B cell (primary cell): ENCODE measurements at regions not wholly inside any gene's neighbourhood (a gene's known extent, or its start where the extent isn't known, plus 50 kb on each side); places are given as distances from the start of the nearest gene placed in this dataset.
"Not testable (repeated sequence)": the region's sequence is repeated elsewhere in the genome, so short reads cannot be mapped to it uniquely, and the experiment has no call there.

Experiments used
- ATAC-seq: fragments of 200-7000 bp; cut with Tn5 transposase; one replicate; pipeline ENCODE4 v1.10.0; 2021; ENCODE audit warnings: low read depth, mild to moderate bottlenecking, moderate number of reproducible peaks, moderate library complexity
- CTCF ChIA-PET: fragments of 350-600 bp; sonication (Branson Sonifier 250); formaldehyde crosslinking; loops from one replicate; lab custom pipeline; 2021; ENCODE audit warnings: antibody characterized with exemption, inconsistent platforms; lab: Charles Lee
- POLR2A ChIA-PET: fragments of 350-600 bp; sonication (Branson Sonifier 250); formaldehyde crosslinking; loops from one replicate; lab custom pipeline; 2021; ENCODE audit warnings: antibody characterized with exemption; lab: Charles Lee
- DNase-seq: peaks from one replicate; pipeline ENCODE4 v3.0.0; 2013
- H2AFZ ChIP-seq: 2 replicates; pipeline ENCODE4 v1.6.1; 2012; ENCODE audit warnings: mild to moderate bottlenecking, low read depth, low read length; ENCODE audit not compliant: insufficient read depth, poor library complexity, severe bottlenecking
- H3K27ac ChIP-seq, 2 donors: 1 replicate in 1 of 2; 2 replicates in 1 of 2; pipeline ENCODE4 v1.5.1; 2012 to 2013; ENCODE audit warnings: low read length in 2 of 2, mild to moderate bottlenecking in 2 of 2, moderate library complexity in 1 of 2
- H3K27me3 ChIP-seq, 4 experiments: fragments of 200-600 bp in 1 of 4; sonication (generic) in 1 of 4; replicated peaks in 1 of 4; 1 replicate in 2 of 4; 2 replicates in 2 of 4; pipeline versions ENCODE4 v1.6.1 to v1.7.0; 2013 to 2016; ENCODE audit warnings: low read length in 3 of 4, mild to moderate bottlenecking in 2 of 4, mixed read lengths in 1 of 4, moderate library complexity in 1 of 4; ENCODE audit not compliant: insufficient read depth in 4 of 4, control insufficient read depth in 3 of 4; ENCODE audit errors: control extremely low read depth in 1 of 4
- H3K36me3 ChIP-seq, 2 experiments: replicated peaks in 1 of 2; 1 replicate in 1 of 2; 2 replicates in 1 of 2; pipeline versions ENCODE4 v1.6.1 to v1.7.1; 2013; ENCODE audit warnings: low read length in 1 of 2; ENCODE audit not compliant: insufficient read depth in 2 of 2, control insufficient read depth in 1 of 2; ENCODE audit errors: control extremely low read depth in 1 of 2, extremely low read depth in 1 of 2
- H3K4me1 ChIP-seq, 2 donors: fragments of 200-600 bp in 1 of 2; sonication (generic) in 1 of 2; 1 replicate in 1 of 2; 2 replicates in 1 of 2; pipeline versions ENCODE4 v1.5.1 to v1.6.1; 2013 to 2017; ENCODE audit warnings: low read length in 2 of 2; ENCODE audit not compliant: control insufficient read depth in 2 of 2, insufficient read depth in 2 of 2
- H3K4me2 ChIP-seq: replicated peaks from 2 replicates; pipeline ENCODE3; 2012; ENCODE audit warnings: mild to moderate bottlenecking, low read depth, low read length; ENCODE audit not compliant: poor library complexity, severe bottlenecking
- H3K4me3 ChIP-seq, 5 experiments: fragments of 200-600 bp in 1 of 5; sonication (generic) in 1 of 5; 1 replicate in 3 of 5; 2 replicates in 2 of 5; pipeline versions ENCODE4 v1.5.1 to v1.7.0; 2011 to 2016; ENCODE audit warnings: low read length in 4 of 5, mild to moderate bottlenecking in 4 of 5, low read depth in 2 of 5, control low read depth in 1 of 5, moderate library complexity in 1 of 5; ENCODE audit not compliant: insufficient read depth in 1 of 5; ENCODE audit errors: control extremely low read depth in 1 of 5, extremely low read depth in 1 of 5
- H3K79me2 ChIP-seq: fragments of 200-600 bp; sonication (generic); one replicate; pipeline ENCODE4 v1.6.0; 2016; ENCODE audit warnings: low read length; ENCODE audit not compliant: control insufficient read depth, insufficient read depth
- H3K9ac ChIP-seq: fragments of 200-600 bp; sonication (generic); 2 replicates; pipeline ENCODE4 v1.6.1; 2017; ENCODE audit warnings: mild to moderate bottlenecking, low read length, moderate library complexity
- H3K9me3 ChIP-seq, 3 donors: one replicate each; pipeline versions ENCODE4 v1.6.1 to v1.7.1; 2013; ENCODE audit warnings: low read length in 2 of 3; ENCODE audit not compliant: control insufficient read depth in 2 of 3, insufficient read depth in 1 of 3; ENCODE audit errors: control extremely low read depth in 1 of 3
- H4K20me1 ChIP-seq: 2 replicates; pipeline ENCODE4 v1.6.0; 2012; ENCODE audit warnings: mild to moderate bottlenecking, low read length; ENCODE audit not compliant: insufficient read depth, control insufficient read depth, poor library complexity, severe bottlenecking
- H3K27ac Mint-ChIP-seq: one replicate; pipeline ENCODE4 v1.8.0; 2021; ENCODE audit warnings: mixed read lengths
- H3K27me3 Mint-ChIP-seq: one replicate; pipeline ENCODE4 v1.8.0; 2021; ENCODE audit warnings: mixed read lengths
- H3K4me1 Mint-ChIP-seq: one replicate; pipeline ENCODE4 v1.8.0; 2021; ENCODE audit warnings: mixed read lengths
- H3K4me3 Mint-ChIP-seq: one replicate; pipeline ENCODE4 v1.8.0; 2021; ENCODE audit warnings: mixed read lengths
- H3K9me3 Mint-ChIP-seq: one replicate; pipeline ENCODE4 v1.8.0; 2022; ENCODE audit warnings: mixed read lengths; ENCODE audit not compliant: insufficient read depth
- WGBS: methylation state at CpG from one replicate; pipeline ENCODE4 v1.1.5; 2013; ENCODE audit warnings: missing lambda C conversion rate; ENCODE audit not compliant: insufficient coverage; 5-methylcytosine and 5-hydroxymethylcytosine counted together
- intact Hi-C: fragments of 100-400 bp; cut with micrococcal nuclease; formaldehyde crosslinking; loops from one replicate; pipeline ENCODE4 v1.10.0; 2022

GRCh38 chr21:9572782-9573181 is 948.6 kb upstream of the TPTE start:
- H3K27me3 Mint-ChIP-seq, DNase-seq, ATAC-seq, H2AFZ ChIP-seq, intact Hi-C loops, H3K4me1 ChIP-seq, H3K4me1 Mint-ChIP-seq, H3K4me2 ChIP-seq, H3K27ac ChIP-seq, H3K27ac Mint-ChIP-seq, POLR2A ChIA-PET, H3K9ac ChIP-seq, H3K9me3 Mint-ChIP-seq, H3K4me3 Mint-ChIP-seq, H3K4me3 ChIP-seq, H3K36me3 ChIP-seq, CTCF ChIA-PET, H3K79me2 ChIP-seq, H4K20me1 ChIP-seq, H3K27me3 ChIP-seq: not testable (repeated sequence)
- H3K9me3 ChIP-seq: peaks cover 0 to 13% (median 0%) of the 10 kb centered on the region in 3 donors
- no CpG with 5 or more reads among the region's 1 CpG for WGBS

- H4K20me1 ChIP-seq, H3K4me2 ChIP-seq, POLR2A ChIA-PET, H3K4me3 ChIP-seq, DNase-seq, intact Hi-C loops, H3K36me3 ChIP-seq, H3K4me3 Mint-ChIP-seq, H3K27me3 ChIP-seq, CTCF ChIA-PET, H3K9me3 Mint-ChIP-seq, H3K4me1 Mint-ChIP-seq, H3K79me2 ChIP-seq, H3K27me3 Mint-ChIP-seq, H3K4me1 ChIP-seq, H3K27ac Mint-ChIP-seq, ATAC-seq, H2AFZ ChIP-seq, H3K27ac ChIP-seq, H3K9ac ChIP-seq: not testable (repeated sequence)
- no CpG with 5 or more reads among the region's 1 CpG for whole genome bisulfite sequencing
- H3K9me3 ChIP-seq: peaks cover 0 to 13% (median 0%) of the 10 kb centered on the region in 3 donors
Observed at GRCh38 chr21:9573528-9573927, 947.9 kb upstream of the TPTE start.

DNA sequence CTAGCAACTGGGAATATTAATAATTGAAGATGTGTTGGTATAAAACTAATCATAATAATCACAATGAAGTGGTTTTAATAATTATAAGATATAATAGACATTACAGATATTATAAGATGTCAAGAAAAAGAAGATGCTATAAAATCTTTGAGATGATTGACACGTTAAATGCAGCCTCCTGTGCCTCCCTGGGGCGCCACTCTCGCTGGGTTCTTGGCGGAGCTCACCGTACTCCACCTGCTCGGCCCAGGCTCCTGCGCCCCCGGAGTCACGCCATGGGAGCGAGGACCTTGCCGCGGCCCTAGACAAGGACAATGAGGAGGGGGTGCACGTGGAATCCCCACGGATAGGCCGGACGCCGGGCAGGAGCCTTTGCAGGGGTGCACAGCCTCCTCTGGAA is 942.1 kb upstream of the TPTE start:
- WGBS: 74% methylated on average over 4 of the region's 17 CpGs
- H3K27ac Mint-ChIP-seq, H2AFZ ChIP-seq, H3K4me3 ChIP-seq, H3K4me1 ChIP-seq, H3K4me3 Mint-ChIP-seq, ATAC-seq, H3K27me3 Mint-ChIP-seq, POLR2A ChIA-PET, CTCF ChIA-PET, H3K4me1 Mint-ChIP-seq, intact Hi-C loops, H3K9ac ChIP-seq, H3K27ac ChIP-seq, H3K79me2 ChIP-seq, H3K36me3 ChIP-seq, DNase-seq, H3K4me2 ChIP-seq, H4K20me1 ChIP-seq, H3K9me3 Mint-ChIP-seq, H3K27me3 ChIP-seq, H3K9me3 ChIP-seq: not testable (repeated sequence)

GRCh38 chr21:9587941-9588340 is 933.4 kb upstream of the TPTE start:
- H3K4me3 Mint-ChIP-seq, H2AFZ ChIP-seq, H3K27me3 ChIP-seq, H3K27ac Mint-ChIP-seq, H3K4me3 ChIP-seq, H3K9me3 Mint-ChIP-seq, H3K9ac ChIP-seq, H3K4me1 ChIP-seq, H3K4me2 ChIP-seq, H3K4me1 Mint-ChIP-seq, H3K79me2 ChIP-seq, intact Hi-C loops, H3K27me3 Mint-ChIP-seq, H3K36me3 ChIP-seq, H4K20me1 ChIP-seq, H3K9me3 ChIP-seq, CTCF ChIA-PET, ATAC-seq, POLR2A ChIA-PET, DNase-seq, H3K27ac ChIP-seq: not testable (repeated sequence)
- no CpG with 5 or more reads among the region's 3 CpGs for WGBS
